ENCODE measurements at regions not wholly inside any gene's neighbourhood (a gene's known extent, or its start where the extent isn't known, plus 50 kb on each side); places are given as distances from the start of the nearest gene placed in this dataset.

GRCh38 chr9:18385696-18386490, 88.1 kb upstream of the ADAMTSL1 start:
- Histone ChIP-seq H3K36me3 (ENCODE audit: insufficient read depth, low read length) (no peaks in the 10 kb centered on the region), H3K4me3 (ENCODE audit: low read length) (peak overlapping the region; percentile 7), H3K9me3 (replicated peaks; ENCODE audit: low read length) (no peaks in the 10 kb centered on the region)

GRCh38 chr9:18390393-18390792, 83.6 kb upstream of the ADAMTSL1 start:
- Histone ChIP-seq H3K36me3 (ENCODE audit: insufficient read depth, low read length) (no peaks in the 10 kb centered on the region), H3K9me3 (replicated peaks; ENCODE audit: low read length) (no peaks in the 10 kb centered on the region), H3K9ac (ENCODE audit: low read depth, low read length) (no peak overlapping the region), H3K4me1 (ENCODE audit: control insufficient read depth, insufficient read depth, low read length) (peaks cover 31% of the 10 kb centered on the region), H3K27me3 (ENCODE audit: control insufficient read depth, insufficient read depth, low read length) (no peaks in the 10 kb centered on the region), H3K4me3 (ENCODE audit: low read length) (no peak overlapping the region), H3K4me2 (ENCODE audit: low read length) (no peak overlapping the region)

More at GRCh38 chr9:18385696-18386490, 88.1 kb upstream of the ADAMTSL1 start:
- Histone ChIP-seq H3K9ac (ENCODE audit: low read depth, low read length) (peak overlapping the region; percentile 1), H3K4me2 (ENCODE audit: low read length) (peak overlapping the region; percentile 45), H3K4me1 (ENCODE audit: control insufficient read depth, insufficient read depth, low read length) (peaks cover 20% of the 10 kb centered on the region), H3K27me3 (ENCODE audit: control insufficient read depth, insufficient read depth, low read length) (no peaks in the 10 kb centered on the region)

GRCh38 chr9:18393340-18394130, 80.4 kb upstream of the ADAMTSL1 start:
- Histone ChIP-seq H3K4me2 (ENCODE audit: low read length) (peak overlapping the region; percentile 33), H3K36me3 (ENCODE audit: insufficient read depth, low read length) (no peaks in the 10 kb centered on the region), H3K9ac (ENCODE audit: low read depth, low read length) (peak overlapping the region; percentile 42), H3K4me3 (ENCODE audit: low read length) (no peak overlapping the region), H3K9me3 (replicated peaks; ENCODE audit: low read length) (no peaks in the 10 kb centered on the region), H3K27me3 (ENCODE audit: control insufficient read depth, insufficient read depth, low read length) (no peaks in the 10 kb centered on the region), H3K4me1 (ENCODE audit: control insufficient read depth, insufficient read depth, low read length) (peaks cover 20% of the 10 kb centered on the region)

GRCh38 chr9:18394847-18395351, 79.1 kb upstream of the ADAMTSL1 start:
- H3K36me3 ChIP-seq (ENCODE audit: insufficient read depth, low read length), result no peaks in the 10 kb centered on the region
- no peak overlapping the region for H3K4me2 ChIP-seq (ENCODE audit: low read length)
- H3K9me3 ChIP-seq (replicated peaks; ENCODE audit: low read length), result no peaks in the 10 kb centered on the region
- H3K9ac ChIP-seq (ENCODE audit: low read depth, low read length), result no peak overlapping the region
- H3K4me1 ChIP-seq (ENCODE audit: control insufficient read depth, insufficient read depth, low read length), result peaks cover 20% of the 10 kb centered on the region
- no peak overlapping the region for H3K4me3 ChIP-seq (ENCODE audit: low read length)
- H3K27me3 ChIP-seq (ENCODE audit: control insufficient read depth, insufficient read depth, low read length), result no peaks in the 10 kb centered on the region

- Histone ChIP-seq H3K9me3 (replicated peaks; ENCODE audit: low read length) (no peaks in the 10 kb centered on the region), H3K27me3 (ENCODE audit: control insufficient read depth, insufficient read depth, low read length) (no peaks in the 10 kb centered on the region), H3K9ac (ENCODE audit: low read depth, low read length) (no peak overlapping the region), H3K4me2 (ENCODE audit: low read length) (no peak overlapping the region), H3K4me1 (ENCODE audit: control insufficient read depth, insufficient read depth, low read length) (peaks cover 20% of the 10 kb centered on the region), H3K4me3 (ENCODE audit: low read length) (no peak overlapping the region), H3K36me3 (ENCODE audit: insufficient read depth, low read length) (no peaks in the 10 kb centered on the region)
These were observed 77.7 kb upstream of the ADAMTSL1 start for GRCh38 chr9:18396102-18396728.

GRCh38 chr9:18397076-18397475, 76.9 kb upstream of the ADAMTSL1 start:
- no peak overlapping the region for H3K9ac ChIP-seq (ENCODE audit: low read depth, low read length)
- no peak overlapping the region for H3K4me2 ChIP-seq (ENCODE audit: low read length)
- H3K4me1 ChIP-seq (ENCODE audit: control insufficient read depth, insufficient read depth, low read length), result peaks cover 20% of the 10 kb centered on the region
- H3K4me3 ChIP-seq (ENCODE audit: low read length), result no peak overlapping the region
- H3K36me3 ChIP-seq (ENCODE audit: insufficient read depth, low read length), result no peaks in the 10 kb centered on the region
- no peaks in the 10 kb centered on the region for H3K27me3 ChIP-seq (ENCODE audit: control insufficient read depth, insufficient read depth, low read length)
- no peaks in the 10 kb centered on the region for H3K9me3 ChIP-seq (replicated peaks; ENCODE audit: low read length)

- Histone ChIP-seq H3K4me2 (ENCODE audit: low read length) (no peak overlapping the region), H3K4me1 (ENCODE audit: control insufficient read depth, insufficient read depth, low read length) (peaks cover 15% of the 10 kb centered on the region), H3K4me3 (ENCODE audit: low read length) (no peak overlapping the region), H3K27me3 (ENCODE audit: control insufficient read depth, insufficient read depth, low read length) (no peaks in the 10 kb centered on the region), H3K9ac (ENCODE audit: low read depth, low read length) (no peak overlapping the region), H3K9me3 (replicated peaks; ENCODE audit: low read length) (no peaks in the 10 kb centered on the region), H3K36me3 (ENCODE audit: insufficient read depth, low read length) (no peaks in the 10 kb centered on the region)
These were observed 75.9 kb upstream of the ADAMTSL1 start for GRCh38 chr9:18398038-18398437.

- Histone ChIP-seq H3K27me3 (ENCODE audit: control insufficient read depth, insufficient read depth, low read length) (no peaks in the 10 kb centered on the region), H3K36me3 (ENCODE audit: insufficient read depth, low read length) (no peaks in the 10 kb centered on the region), H3K9ac (ENCODE audit: low read depth, low read length) (no peak overlapping the region), H3K4me1 (ENCODE audit: control insufficient read depth, insufficient read depth, low read length) (no peaks in the 10 kb centered on the region), H3K4me2 (ENCODE audit: low read length) (no peak overlapping the region), H3K9me3 (replicated peaks; ENCODE audit: low read length) (no peaks in the 10 kb centered on the region), H3K4me3 (ENCODE audit: low read length) (no peak overlapping the region)
These were observed 69.4 kb upstream of the ADAMTSL1 start for GRCh38 chr9:18404434-18405029.

GRCh38 chr9:18405240-18405639, 68.7 kb upstream of the ADAMTSL1 start:
- H3K4me2 ChIP-seq (ENCODE audit: low read length), result no peak overlapping the region
- no peak overlapping the region for H3K9ac ChIP-seq (ENCODE audit: low read depth, low read length)
- H3K4me3 ChIP-seq (ENCODE audit: low read length), result no peak overlapping the region
- no peaks in the 10 kb centered on the region for H3K4me1 ChIP-seq (ENCODE audit: control insufficient read depth, insufficient read depth, low read length)
- H3K36me3 ChIP-seq (ENCODE audit: insufficient read depth, low read length), result no peaks in the 10 kb centered on the region
- no peaks in the 10 kb centered on the region for H3K27me3 ChIP-seq (ENCODE audit: control insufficient read depth, insufficient read depth, low read length)
- no peaks in the 10 kb centered on the region for H3K9me3 ChIP-seq (replicated peaks; ENCODE audit: low read length)

- Histone ChIP-seq H3K4me2 (ENCODE audit: low read length) (no peak overlapping the region), H3K4me3 (ENCODE audit: low read length) (no peak overlapping the region), H3K9ac (ENCODE audit: low read depth, low read length) (no peak overlapping the region), H3K36me3 (ENCODE audit: insufficient read depth, low read length) (no peaks in the 10 kb centered on the region), H3K4me1 (ENCODE audit: control insufficient read depth, insufficient read depth, low read length) (no peaks in the 10 kb centered on the region), H3K9me3 (replicated peaks; ENCODE audit: low read length) (no peaks in the 10 kb centered on the region), H3K27me3 (ENCODE audit: control insufficient read depth, insufficient read depth, low read length) (no peaks in the 10 kb centered on the region)
These were observed 63.0 kb upstream of the ADAMTSL1 start for GRCh38 chr9:18410983-18411382.

- Histone ChIP-seq H3K9me3 (replicated peaks; ENCODE audit: low read length) (no peaks in the 10 kb centered on the region), H3K4me1 (ENCODE audit: control insufficient read depth, insufficient read depth, low read length) (no peaks in the 10 kb centered on the region), H3K9ac (ENCODE audit: low read depth, low read length) (no peak overlapping the region), H3K36me3 (ENCODE audit: insufficient read depth, low read length) (no peaks in the 10 kb centered on the region), H3K27me3 (ENCODE audit: control insufficient read depth, insufficient read depth, low read length) (no peaks in the 10 kb centered on the region), H3K4me2 (ENCODE audit: low read length) (no peak overlapping the region), H3K4me3 (ENCODE audit: low read length) (no peak overlapping the region)
These were observed 52.6 kb upstream of the ADAMTSL1 start for GRCh38 chr9:18421391-18421790.

Data from skeletal muscle satellite cell (primary cell).